HT-29 (cell line): ENCODE measurements at regions not wholly inside any gene's neighbourhood (a gene's known extent, or its start where the extent isn't known, plus 50 kb on each side); places are given as distances from the start of the nearest gene placed in this dataset.
"Not testable (repeated sequence)": the region's sequence is repeated elsewhere in the genome, so short reads cannot be mapped to it uniquely, and the experiment has no call there.

ENCODE experiments used
- DNase-seq: peaks from one replicate; pipeline ENCODE4 v3.0.0-alpha.2; 2015; ENCODE audit warnings: low spot score

GRCh38 chr1:194084755-194085154 lies 898.3 kb upstream of the B3GALT2 start:
- DNase-seq = no peak

GRCh38 chr1:194081444-194081843 lies 895.0 kb upstream of the B3GALT2 start:
- DNase-seq = peak; percentile 8

GRCh38 chr1:194080826-194081225 lies 894.4 kb upstream of the B3GALT2 start:
- no peak for DNase-seq

GRCh38 chr1:194078765-194079164 lies 892.4 kb upstream of the B3GALT2 start:
- no peak for DNase-seq

- no peak for DNase-seq
These were observed 890.2 kb upstream of the B3GALT2 start for GRCh38 chr1:194076646-194077045.

GRCh38 chr1:194073833-194074232 lies 887.4 kb upstream of the B3GALT2 start:
- no peak for DNase-seq

- no peak for DNase-seq
These were observed 884.8 kb upstream of the B3GALT2 start for GRCh38 chr1:194071205-194071604.

GRCh38 chr1:194069831-194070218 lies 883.4 kb upstream of the B3GALT2 start:
- no peak for DNase-seq

- no peak for DNase-seq
These were observed 882.9 kb upstream of the B3GALT2 start for GRCh38 chr1:194069168-194069830.

GRCh38 chr1:194068446-194069167 lies 882.2 kb upstream of the B3GALT2 start:
- no peak for DNase-seq

GRCh38 chr1:194067772-194068171 lies 881.4 kb upstream of the B3GALT2 start:
- no peak for DNase-seq

GRCh38 chr1:194062962-194063361 lies 876.5 kb upstream of the B3GALT2 start:
- no peak for DNase-seq

- no peak for DNase-seq
These were observed 876.1 kb upstream of the B3GALT2 start for GRCh38 chr1:194062526-194062925.

- no peak for DNase-seq
These were observed 874.1 kb upstream of the B3GALT2 start for GRCh38 chr1:194060481-194060880.

- not testable (repeated sequence) for DNase-seq
These were observed 871.9 kb upstream of the B3GALT2 start for GRCh38 chr1:194058268-194058667.

- DNase-seq = no peak
These were observed 869.8 kb upstream of the B3GALT2 start for GRCh38 chr1:194056169-194056568.

- no peak for DNase-seq
These were observed 869.1 kb upstream of the B3GALT2 start for GRCh38 chr1:194055536-194055935.

GRCh38 chr1:194052514-194053338 lies 866.3 kb upstream of the B3GALT2 start:
- no peak for DNase-seq

- DNase-seq = no peak
These were observed 861.5 kb upstream of the B3GALT2 start for GRCh38 chr1:194047921-194048320.

- DNase-seq = no peak
These were observed 860.8 kb upstream of the B3GALT2 start for GRCh38 chr1:194047206-194047605.

- no peak for DNase-seq
These were observed 859.0 kb upstream of the B3GALT2 start for GRCh38 chr1:194045416-194045815.

GRCh38 chr1:194044892-194045291 lies 858.5 kb upstream of the B3GALT2 start:
- no peak for DNase-seq
